GM18508 (cell line): ENCODE measurements at regions not wholly inside any gene's neighbourhood (a gene's known extent, or its start where the extent isn't known, plus 50 kb on each side); places are given as distances from the start of the nearest gene placed in this dataset.

Experiments
- ATAC-seq: cut with Tn5 transposase; IDR thresholded peaks from one replicate; pipeline ENCODE4 v1.9.1; 2021; ENCODE audit warnings: moderate number of reproducible peaks; ENCODE audit not compliant: insufficient read depth, unreplicated experiment

- ATAC-seq: no peak
Observed at GRCh38 chr14:97408937-97409815, 612.0 kb downstream of the VRK1 start.

GRCh38 chr14:97410667-97411620, 613.8 kb downstream of the VRK1 start:
- no peak for ATAC-seq

GRCh38 chr14:97411938-97412612, 614.9 kb downstream of the VRK1 start:
- no peak for ATAC-seq

- ATAC-seq: no peak
Observed at GRCh38 chr14:97413022-97413539, 615.9 kb downstream of the VRK1 start.

GRCh38 chr14:97413966-97414717, 617.0 kb downstream of the VRK1 start:
- ATAC-seq: no peak

- ATAC-seq: no peak
Observed at GRCh38 chr14:97414718-97415098, 617.5 kb downstream of the VRK1 start.

GRCh38 chr14:97415907-97416306, 618.7 kb downstream of the VRK1 start:
- ATAC-seq: no peak

- no peak for ATAC-seq
Observed at GRCh38 chr14:97416550-97416949, 619.4 kb downstream of the VRK1 start.

- ATAC-seq: no peak
Observed at GRCh38 chr14:97417331-97417730, 620.1 kb downstream of the VRK1 start.

- no peak for ATAC-seq
Observed at GRCh38 chr14:97420211-97420610, 623.0 kb downstream of the VRK1 start.

- ATAC-seq: no peak
Observed at GRCh38 chr14:97426776-97427175, 629.6 kb downstream of the VRK1 start.

GRCh38 chr14:97428808-97429440, 631.7 kb downstream of the VRK1 start:
- ATAC-seq: no peak

- no peak for ATAC-seq
Observed at GRCh38 chr14:97432586-97432985, 635.4 kb downstream of the VRK1 start.

- ATAC-seq: no peak
Observed at GRCh38 chr14:97441740-97442362, 644.7 kb downstream of the VRK1 start.

- no peak for ATAC-seq
Observed at GRCh38 chr14:97442363-97442762, 645.2 kb downstream of the VRK1 start.

- ATAC-seq: no peak
Observed at GRCh38 chr14:97443412-97443811, 646.2 kb downstream of the VRK1 start.

- no peak for ATAC-seq
Observed at GRCh38 chr14:97444248-97444647, 647.1 kb downstream of the VRK1 start.

GRCh38 chr14:97445367-97445766, 648.2 kb downstream of the VRK1 start:
- no peak for ATAC-seq

GRCh38 chr14:97446087-97446486, 648.9 kb downstream of the VRK1 start:
- no peak for ATAC-seq
